HEK293T (cell line): ENCODE measurements at regions not wholly inside any gene's neighbourhood (a gene's known extent, or its start where the extent isn't known, plus 50 kb on each side); places are given as distances from the start of the nearest gene placed in this dataset.

Experiments
- ARNT ChIP-seq: fragments of 450-650 bp; IDR thresholded peaks from 2 replicates; pipeline ENCODE4 v1.6.1; 2017; ENCODE audit warnings: mild to moderate bottlenecking
- BHLHE40 ChIP-seq: fragments of 450-650 bp; IDR thresholded peaks from 2 replicates; pipeline ENCODE4 v1.6.1; 2016; ENCODE audit warnings: mild to moderate bottlenecking, moderate library complexity, borderline replicate concordance
- CTBP1 ChIP-seq: fragments of 450-650 bp; IDR thresholded peaks from 2 replicates; pipeline ENCODE4 v1.6.1; 2016; ENCODE audit warnings: borderline replicate concordance
- ELF4 ChIP-seq: fragments of 450-650 bp; IDR thresholded peaks from 2 replicates; pipeline ENCODE4 v1.6.1; 2017; ENCODE audit warnings: antibody characterized with exemption
- FOXA1 ChIP-seq: fragments of 450-650 bp; IDR thresholded peaks from 2 replicates; pipeline ENCODE4 v1.6.1; 2016; ENCODE audit warnings: mild to moderate bottlenecking
- FOXK2 ChIP-seq: fragments of 450-650 bp; IDR thresholded peaks from 2 replicates; pipeline ENCODE4 v1.6.1; 2016; ENCODE audit warnings: mild to moderate bottlenecking
- FOXM1 ChIP-seq: fragments of 450-650 bp; IDR thresholded peaks from 2 replicates; pipeline ENCODE4 v1.6.1; 2017; ENCODE audit warnings: mild to moderate bottlenecking, borderline replicate concordance
- HDGF ChIP-seq: fragments of 450-650 bp; IDR thresholded peaks from 2 replicates; pipeline ENCODE4 v1.6.1; 2017; ENCODE audit warnings: antibody characterized with exemption, borderline replicate concordance
- L3MBTL2 ChIP-seq: fragments of 450-650 bp; conservative IDR thresholded peaks from 2 replicates; pipeline ENCODE4 v1.6.1; 2016; ENCODE audit warnings: mild to moderate bottlenecking
- LEF1 ChIP-seq: fragments of 450-650 bp; IDR thresholded peaks from 2 replicates; pipeline ENCODE4 v1.6.1; 2017; ENCODE audit warnings: mild to moderate bottlenecking, borderline replicate concordance
- SP1 ChIP-seq: fragments of 450-650 bp; IDR thresholded peaks from 2 replicates; pipeline ENCODE4 v1.6.1; 2017
- SUZ12 ChIP-seq: fragments of 450-650 bp; IDR thresholded peaks from 2 replicates; pipeline ENCODE4 v1.6.1; 2016; ENCODE audit warnings: mild to moderate bottlenecking
- TARDBP ChIP-seq: fragments of 450-650 bp; IDR thresholded peaks from 2 replicates; pipeline ENCODE4 v1.6.1; 2016
- ZNF384 ChIP-seq: fragments of 450-650 bp; IDR thresholded peaks from 2 replicates; pipeline ENCODE4 v1.6.1; 2016

DNA sequence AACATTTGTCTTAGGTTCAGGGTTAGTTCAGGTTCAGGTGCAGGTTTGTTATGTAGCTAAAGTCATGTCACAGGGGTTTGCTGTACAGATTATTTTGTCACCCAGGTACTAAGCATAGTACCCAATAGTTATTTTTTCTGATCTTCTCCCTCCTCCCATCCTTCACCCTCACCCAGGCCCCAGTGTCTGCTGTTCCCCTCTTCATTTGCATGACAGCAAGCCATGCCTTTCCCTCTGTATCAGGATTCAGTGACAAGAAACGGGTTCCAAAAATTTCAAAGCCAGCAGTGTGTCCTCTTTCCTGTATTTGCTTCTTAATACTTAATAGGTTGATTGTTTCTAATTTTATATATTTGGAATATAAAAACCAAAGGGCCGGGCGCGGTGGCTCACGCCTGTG is 330.8 kb upstream of the SGCD start:
- TF ChIP-seq FOXM1 = no peak
- TF ChIP-seq ELF4 = no peak
- TF ChIP-seq LEF1 = no peak
- no peak for TF ChIP-seq L3MBTL2
- no peak for TF ChIP-seq SP1
- TF ChIP-seq BHLHE40 = no peak
- TF ChIP-seq CTBP1 = no peak
- no peak for TF ChIP-seq TARDBP
- no peak for TF ChIP-seq ARNT
- no peak for TF ChIP-seq SUZ12
- no peak for TF ChIP-seq ZNF384
- no peak for TF ChIP-seq FOXA1
- no peak for TF ChIP-seq HDGF
- no peak for TF ChIP-seq FOXK2
